Kidney (tissue), 13 donors: ENCODE measurements at regions not wholly inside any gene's neighbourhood (a gene's known extent, or its start where the extent isn't known, plus 50 kb on each side); places are given as distances from the start of the nearest gene placed in this dataset.

Experiments
- DNase-seq, 5 donors: peaks; one replicate each; pipeline ENCODE4 v3.0.0-alpha.2; 2013 to 2020
- FAIRE-seq: peaks from 2 replicates; lab custom pipeline; 2012; peaks lifted over from hg19 to GRCh38; lab: Jason Lieb, UNC
- H3K27ac ChIP-seq, 2 donors: one replicate each; pipeline ENCODE4 v1.7.0; 2013; ENCODE audit warnings: low read depth in 2 of 2, low read length in 2 of 2, inconsistent platforms in 1 of 2
- H3K27me3 ChIP-seq: one replicate; pipeline ENCODE4 v1.7.1; 2013; ENCODE audit warnings: low read length, inconsistent platforms; ENCODE audit not compliant: control insufficient read depth, insufficient read depth
- H3K36me3 ChIP-seq, 3 donors: one replicate each; pipeline versions ENCODE4 v1.7.0 to v1.7.1; 2013; ENCODE audit warnings: low read length in 3 of 3, control low read depth in 1 of 3, inconsistent platforms in 1 of 3; ENCODE audit not compliant: insufficient read depth in 3 of 3, control insufficient read depth in 2 of 3
- H3K4me1 ChIP-seq, 3 donors: one replicate each; pipeline versions ENCODE4 v1.7.0 to v1.7.1; 2013; ENCODE audit warnings: low read length in 3 of 3, inconsistent platforms in 1 of 3, low read depth in 1 of 3; ENCODE audit not compliant: control insufficient read depth in 2 of 3, insufficient read depth in 2 of 3
- H3K4me3 ChIP-seq, 3 donors: one replicate each; pipeline versions ENCODE4 v1.7.0 to v1.8.1; 2013; ENCODE audit warnings: low read length in 3 of 3, control low read depth in 1 of 3, inconsistent platforms in 1 of 3
- H3K9ac ChIP-seq, 3 donors: one replicate each; pipeline versions ENCODE4 v1.7.0 to v1.7.1; 2013; ENCODE audit warnings: low read length in 3 of 3, control low read depth in 1 of 3, inconsistent platforms in 1 of 3
- H3K9me3 ChIP-seq, 3 donors: one replicate each; pipeline versions ENCODE4 v1.7.0 to v1.7.1; 2013; ENCODE audit warnings: low read length in 3 of 3, control low read depth in 1 of 3, inconsistent platforms in 1 of 3; ENCODE audit not compliant: control insufficient read depth in 2 of 3, insufficient read depth in 1 of 3
- CTCF ChIP-seq: IDR thresholded peaks from 3 replicates; pipeline ENCODE4 v1.5.1; 2012; ENCODE audit warnings: mild to moderate bottlenecking, moderate library complexity, borderline replicate concordance; ENCODE audit not compliant: insufficient read depth; ENCODE audit errors: extremely low read depth
- intact Hi-C: fragments of 100-400 bp; cut with DNase I; formaldehyde crosslinking; loops from one replicate; pipeline ENCODE4 v1.11.1; 2022
- donor health status: control.
- donor health status: control.
- donor health status: control.
- donor health status: control.
- donor health status: control.
- donor health status: DM: yes; HTN: yes; CAD: no.
- donor health status: Normal renal cell carcinoma (clear cell type).

DNA sequence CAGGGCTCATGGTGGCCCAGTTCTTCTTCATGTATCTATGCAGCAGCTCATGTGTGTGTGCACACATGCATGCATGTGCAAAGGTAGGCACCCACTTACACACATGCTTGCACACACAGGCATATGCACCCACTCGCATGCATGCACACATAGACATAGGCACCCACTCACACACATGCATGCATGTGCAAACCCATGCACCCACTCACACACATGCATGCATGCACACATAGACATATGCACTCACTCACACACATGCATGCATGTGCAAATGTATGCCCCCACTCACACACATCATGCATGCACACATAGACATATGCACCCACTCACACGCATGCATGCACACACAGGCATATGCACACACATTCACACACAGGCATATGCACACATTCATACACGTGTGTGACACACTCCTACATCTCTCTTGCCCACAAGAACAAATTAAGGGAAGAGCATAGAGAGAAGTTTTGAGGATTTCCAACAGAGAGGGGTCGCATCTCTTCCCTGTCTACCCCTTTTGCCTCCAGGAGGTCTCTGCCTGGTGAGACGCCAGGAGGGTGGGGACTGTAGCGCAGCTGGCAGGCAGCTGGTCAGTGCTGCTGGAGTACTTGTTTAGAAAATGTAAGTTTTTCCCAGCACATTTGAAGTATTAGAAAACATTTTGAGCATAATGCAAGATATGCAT, 63.9 kb upstream of the ARHGEF7 start:
- intact Hi-C loops = no loop called here
- H3K27me3 ChIP-seq = no peaks in the 10 kb centered on the region
- H3K4me3 ChIP-seq = no peak overlapping the region
- no peaks in the 10 kb centered on the region for H3K36me3 ChIP-seq
- TF ChIP-seq CTCF = no peak
- no peaks in the 10 kb centered on the region for H3K9me3 ChIP-seq
- no peaks in the 10 kb centered on the region for H3K4me1 ChIP-seq
- FAIRE-seq = no peak
- no peak for DNase-seq
- no peak overlapping the region for H3K27ac ChIP-seq
- H3K9ac ChIP-seq = no peak overlapping the region

DNA sequence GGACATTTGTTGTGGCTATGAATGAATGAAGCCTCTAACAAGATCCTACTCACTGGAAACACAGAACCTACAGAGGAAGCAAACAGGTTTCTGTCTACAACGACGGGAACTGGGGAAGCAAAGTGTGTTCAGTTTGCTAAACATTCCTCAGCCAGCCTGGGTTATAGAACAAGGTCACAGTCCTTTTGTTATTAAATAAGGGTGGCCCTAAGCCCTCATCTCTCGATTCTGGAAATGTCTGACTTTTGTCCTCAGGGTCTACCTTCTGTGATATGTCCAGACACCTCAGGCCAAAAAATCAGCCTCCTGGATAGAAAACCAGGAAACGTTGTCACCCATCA, 64.6 kb upstream of the ARHGEF7 start:
- H3K9ac ChIP-seq = no peak overlapping the region
- H3K9me3 ChIP-seq = no peaks in the 10 kb centered on the region
- FAIRE-seq (no peak), DNase-seq (no peak)
- H3K27ac ChIP-seq = no peak overlapping the region
- intact Hi-C loops = no loop called here
- no peak for TF ChIP-seq CTCF
- no peaks in the 10 kb centered on the region for H3K27me3 ChIP-seq
- H3K4me1 ChIP-seq = no peaks in the 10 kb centered on the region
- no peak overlapping the region for H3K4me3 ChIP-seq
- no peaks in the 10 kb centered on the region for H3K36me3 ChIP-seq

- no peaks in the 10 kb centered on the region for H3K36me3 ChIP-seq
- H3K4me3 ChIP-seq = no peak overlapping the region
- FAIRE-seq (no peak), DNase-seq (peak in 3 of 5 donors; percentile 26 to 46 (median 46))
- H3K9ac ChIP-seq = no peak overlapping the region
- intact Hi-C loops = no loop called here
- H3K27ac ChIP-seq = no peak overlapping the region
- no peaks in the 10 kb centered on the region for H3K27me3 ChIP-seq
- TF ChIP-seq CTCF = peak; percentile 51
- no peaks in the 10 kb centered on the region for H3K9me3 ChIP-seq
- no peaks in the 10 kb centered on the region for H3K4me1 ChIP-seq
Measured at GRCh38 chr13:111049791-111050538, 65.1 kb upstream of the ARHGEF7 start.
